Right lobe of liver (tissue), 4 donors: ENCODE measurements at regions not wholly inside any gene's neighbourhood (a gene's known extent, or its start where the extent isn't known, plus 50 kb on each side); places are given as distances from the start of the nearest gene placed in this dataset.
"Not testable (repeated sequence)": the region's sequence is repeated elsewhere in the genome, so short reads cannot be mapped to it uniquely, and the experiment has no call there.

Experiments used
- CTCF ChIP-seq, 4 donors: fragments of 200-600 bp in 3 of 4; fragments of 450-650 bp in 1 of 4; IDR thresholded peaks; one replicate each; pipeline versions ENCODE4 v1.5.1 to v1.8.0; 2016 to 2022; ENCODE audit warnings: antibody characterized with exemption in 4 of 4, mild to moderate bottlenecking in 2 of 4
- POLR2A ChIP-seq: fragments of 450-650 bp; IDR thresholded peaks from one replicate; pipeline ENCODE4 v1.6.1; 2017; ENCODE audit warnings: antibody characterized with exemption, mild to moderate bottlenecking
- donor health status: DM: no; HTN: no; CAD: no.
- donor health status: DM: no; HTN: no; CAD: no.
- donor health status: DM: no; HTN: yes; CAD: no.

GRCh38 chr12:34613988-34614387, 591.7 kb downstream of the ALG10 start:
- TF ChIP-seq CTCF (IDR thresholded peaks at IDR 0.05); POLR2A: not testable (repeated sequence)
